Erythroblast (primary cell): ENCODE measurements at regions not wholly inside any gene's neighbourhood (a gene's known extent, or its start where the extent isn't known, plus 50 kb on each side); places are given as distances from the start of the nearest gene placed in this dataset.

ENCODE experiments used
- DNase-seq, 2 experiments: peaks; one replicate each; lab custom pipeline; 2025; lab: John Stamatoyannopoulos, UW
- GATA1 ChIP-seq: IDR thresholded peaks from 2 replicates; pipeline ENCODE4 v1.6.1; 2011; ENCODE audit warnings: low read depth, mild to moderate bottlenecking, control low read depth, low read length, moderate library complexity
- POLR2A ChIP-seq: IDR thresholded peaks from 2 replicates; pipeline ENCODE4 v1.6.1; 2011; ENCODE audit warnings: mild to moderate bottlenecking, low read length

- TF ChIP-seq GATA1 (no peak), POLR2A (no peak)
- DNase-seq, result no peak
These were observed 396.5 kb upstream of the C2CD4B start for GRCh38 chr15:62561571-62561970.

- TF ChIP-seq POLR2A (no peak), GATA1 (no peak)
- DNase-seq, result no peak
These were observed 400.0 kb upstream of the C2CD4B start for GRCh38 chr15:62564886-62565633.

GRCh38 chr15:62565634-62566026 is 400.5 kb upstream of the C2CD4B start:
- TF ChIP-seq GATA1 (no peak), POLR2A (no peak)
- no peak for DNase-seq

GRCh38 chr15:62566248-62566647 is 401.2 kb upstream of the C2CD4B start:
- DNase-seq, result no peak

GRCh38 chr15:62567501-62567900 is 402.4 kb upstream of the C2CD4B start:
- DNase-seq, result no peak
- TF ChIP-seq GATA1, result no peak
- TF ChIP-seq POLR2A, result no peak

More at GRCh38 chr15:62566248-62566647, 401.2 kb upstream of the C2CD4B start:
- TF ChIP-seq POLR2A (no peak), GATA1 (no peak)

- DNase-seq, result no peak
- TF ChIP-seq GATA1 (no peak), POLR2A (no peak)
These were observed 402.9 kb upstream of the C2CD4B start for GRCh38 chr15:62568004-62568403.

GRCh38 chr15:62568702-62569101 is 403.6 kb upstream of the C2CD4B start:
- DNase-seq, result no peak
- no peak for TF ChIP-seq GATA1
- TF ChIP-seq POLR2A, result no peak

GRCh38 chr15:62569460-62570404 is 404.6 kb upstream of the C2CD4B start:
- DNase-seq, result no peak
- TF ChIP-seq POLR2A (no peak), GATA1 (no peak)

- TF ChIP-seq POLR2A (no peak), GATA1 (no peak)
- no peak for DNase-seq
These were observed 405.3 kb upstream of the C2CD4B start for GRCh38 chr15:62570405-62570783.

GRCh38 chr15:62571072-62571471 is 406.0 kb upstream of the C2CD4B start:
- DNase-seq, result no peak
- TF ChIP-seq GATA1 (no peak), POLR2A (no peak)

GRCh38 chr15:62572797-62573196 is 407.7 kb upstream of the C2CD4B start:
- TF ChIP-seq POLR2A, result no peak
- TF ChIP-seq GATA1, result no peak
- no peak for DNase-seq

GRCh38 chr15:62573876-62574275 is 408.8 kb upstream of the C2CD4B start:
- DNase-seq, result no peak
- no peak for TF ChIP-seq GATA1
- no peak for TF ChIP-seq POLR2A

- TF ChIP-seq GATA1 (no peak), POLR2A (no peak)
- no peak for DNase-seq
These were observed 413.5 kb upstream of the C2CD4B start for GRCh38 chr15:62578546-62578945.

- no peak for DNase-seq
- TF ChIP-seq POLR2A, result no peak
- no peak for TF ChIP-seq GATA1
These were observed 413.9 kb upstream of the C2CD4B start for GRCh38 chr15:62578960-62579359.
